Fibroblast of skin of right biceps (primary cell): ENCODE measurements at regions not wholly inside any gene's neighbourhood (a gene's known extent, or its start where the extent isn't known, plus 50 kb on each side); places are given as distances from the start of the nearest gene placed in this dataset.
"Not testable (repeated sequence)": the region's sequence is repeated elsewhere in the genome, so short reads cannot be mapped to it uniquely, and the experiment has no call there.

Source experiments
- DNase-seq: peaks from one replicate; pipeline ENCODE4 v3.0.0-alpha.2; 2013

DNA sequence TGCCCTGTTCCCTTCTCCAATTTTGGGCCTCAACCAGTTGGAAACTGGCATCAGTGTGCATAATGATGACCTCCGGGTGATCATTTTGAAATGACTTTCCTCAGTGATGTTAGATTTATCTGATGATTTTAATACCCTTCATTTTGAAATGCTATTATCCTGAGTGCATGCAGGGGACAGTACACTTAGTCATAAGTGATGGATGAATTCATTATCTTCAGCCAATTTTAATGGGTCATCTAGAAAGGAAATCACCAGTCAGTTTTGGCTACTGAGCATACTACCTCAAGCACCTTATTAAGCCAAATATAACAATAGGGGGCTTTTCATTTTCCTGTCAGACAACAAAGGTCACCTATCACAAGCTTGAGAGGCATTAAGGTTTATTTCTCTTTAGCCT, 118.5 kb upstream of the MIR17HG start:
- no peak for DNase-seq

DNA sequence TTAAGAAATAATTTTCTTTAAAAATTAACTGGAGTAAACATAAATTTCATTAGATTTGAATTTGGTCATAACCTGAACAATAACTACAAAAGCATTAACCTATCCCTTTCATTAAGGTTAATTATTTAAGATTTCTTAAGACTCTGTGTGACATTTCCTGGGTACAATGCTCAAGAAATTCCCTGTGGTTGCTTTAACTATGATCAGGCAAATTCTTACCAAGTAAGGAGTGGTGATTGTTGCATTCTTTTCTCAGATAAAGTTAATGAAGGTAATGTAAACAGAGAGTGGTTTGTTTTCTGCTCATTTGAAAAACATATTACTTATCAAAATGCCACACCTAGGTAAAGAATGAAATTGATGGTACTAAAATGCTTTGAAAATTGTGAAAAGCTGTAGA, 114.8 kb upstream of the MIR17HG start:
- DNase-seq: no peak

DNA sequence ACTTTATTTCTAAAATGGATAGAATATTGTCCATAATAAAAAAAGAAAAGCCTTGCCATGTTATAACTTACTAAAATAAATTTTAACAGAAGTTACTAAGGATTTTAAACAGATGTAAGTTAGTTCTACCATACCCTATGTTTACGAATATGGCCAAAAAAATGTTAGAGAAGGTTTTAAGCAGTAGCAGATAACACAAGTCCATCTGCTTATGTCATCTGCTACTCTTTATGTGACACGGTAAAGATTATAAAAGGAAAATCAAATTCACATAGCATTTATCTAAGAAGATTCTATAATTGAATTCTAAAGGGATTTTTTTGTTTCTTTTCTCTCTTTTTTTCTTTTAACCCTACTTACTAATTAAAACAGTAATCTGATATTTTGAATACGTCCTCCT, 114.2 kb upstream of the MIR17HG start:
- DNase-seq: no peak

DNA sequence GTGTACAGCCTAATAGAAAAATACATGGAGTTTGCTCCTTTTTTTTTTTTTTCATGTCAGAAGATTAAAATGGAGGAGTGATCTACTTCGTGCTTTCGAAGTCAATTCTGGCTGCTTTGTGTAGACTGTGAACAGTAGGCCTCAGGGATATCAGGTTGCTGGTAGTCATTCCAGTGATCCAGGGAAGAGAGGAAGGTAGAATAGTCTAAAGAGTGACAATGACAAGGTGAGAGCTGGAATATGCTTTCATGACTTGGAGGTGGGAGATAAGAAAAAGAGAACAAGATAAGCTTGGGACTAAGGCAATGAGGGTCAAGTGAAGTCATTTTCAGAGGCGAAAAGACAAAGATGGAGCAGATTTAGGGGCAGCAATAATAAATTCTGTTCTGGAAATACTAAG, 111.3 kb upstream of the MIR17HG start:
- no peak for DNase-seq

DNA sequence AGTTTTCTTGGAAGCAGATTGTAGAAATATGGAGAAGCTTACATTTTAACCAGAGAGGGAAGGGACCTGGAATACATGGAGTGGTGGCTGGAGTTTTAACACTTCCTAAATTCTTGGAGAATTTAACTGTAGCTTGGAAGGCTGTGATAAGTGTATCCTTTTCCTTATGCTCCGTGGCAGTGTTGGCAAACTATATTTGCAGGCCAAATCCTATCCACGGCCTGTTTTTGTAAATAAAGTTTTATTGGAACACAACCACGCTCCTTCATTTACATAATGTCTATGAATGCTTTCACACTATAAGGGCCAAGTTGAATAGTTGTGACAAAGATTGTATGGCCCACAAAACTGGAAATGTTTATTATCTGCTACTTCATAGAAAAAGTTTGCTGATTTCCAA, 110.6 kb upstream of the MIR17HG start:
- DNase-seq: no peak

DNA sequence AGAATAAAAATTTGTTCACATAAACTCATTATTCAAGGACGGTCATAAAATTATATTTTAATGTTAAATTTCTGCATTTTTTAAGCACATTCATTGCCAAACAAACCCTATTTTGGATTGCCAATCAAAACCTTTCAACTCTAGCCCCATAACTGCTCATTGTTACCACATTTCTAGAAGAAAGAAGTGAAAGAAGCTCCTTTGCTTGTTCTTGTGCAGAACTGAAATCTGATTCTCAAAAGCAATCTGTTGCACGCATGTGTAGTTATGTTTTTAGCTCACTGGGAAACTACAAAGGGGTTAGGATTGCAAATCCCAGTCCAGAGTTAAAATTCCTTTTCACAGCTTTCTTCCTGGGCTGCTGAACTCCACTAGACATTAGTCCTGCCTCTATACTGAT, 109.5 kb upstream of the MIR17HG start:
- no peak for DNase-seq

DNA sequence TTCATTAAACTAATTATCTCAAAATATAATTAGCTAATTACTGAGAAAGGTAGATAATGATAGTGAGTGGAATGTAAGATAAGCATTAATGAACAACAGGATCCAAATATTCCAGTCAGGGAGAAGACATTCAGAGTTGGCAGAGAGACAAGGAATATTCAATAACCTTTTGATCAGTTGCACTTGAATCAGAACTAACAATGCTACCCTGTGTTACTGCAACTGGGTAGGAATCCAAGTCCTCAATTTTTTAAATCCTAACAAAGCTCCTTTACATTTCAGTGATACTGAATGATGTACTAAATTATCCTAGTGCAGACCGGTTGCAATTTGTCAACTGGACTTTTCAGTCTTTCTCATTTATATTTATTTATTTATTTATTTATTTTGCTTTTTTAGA, 107.1 kb upstream of the MIR17HG start:
- DNase-seq: no peak

DNA sequence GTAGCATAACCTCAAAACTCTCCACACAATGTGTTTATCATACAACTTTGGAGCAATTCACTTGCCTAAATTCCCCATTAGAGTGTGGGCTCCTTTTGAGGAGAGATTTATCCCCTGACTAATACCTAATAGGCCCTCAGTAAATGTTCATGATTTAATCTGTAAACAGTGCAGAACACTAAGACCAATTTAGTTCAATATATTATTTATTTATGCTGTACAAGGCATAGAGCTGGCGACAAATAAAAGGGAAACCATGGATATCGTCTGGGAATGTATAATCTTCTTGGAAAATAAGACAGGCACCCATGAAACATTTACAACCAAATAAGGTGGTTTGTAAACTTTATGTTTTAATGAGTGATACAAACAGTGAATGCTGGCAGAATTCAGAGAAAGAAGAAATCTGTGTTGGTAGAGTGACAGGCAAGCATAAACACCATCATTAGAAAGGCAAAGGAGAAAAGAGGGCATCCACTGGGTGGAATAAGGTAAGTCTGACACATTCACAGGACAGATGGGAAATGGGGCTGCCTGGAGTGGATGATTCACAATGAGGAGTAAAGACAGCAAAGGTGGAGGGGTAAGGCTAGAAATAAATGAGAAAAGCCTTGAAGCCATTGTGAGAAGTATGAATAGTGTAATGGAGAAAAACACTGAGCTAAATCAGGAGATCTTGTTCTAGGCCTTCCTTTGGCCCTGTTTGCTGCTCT, 106.1 kb upstream of the MIR17HG start:
- DNase-seq: no peak

DNA sequence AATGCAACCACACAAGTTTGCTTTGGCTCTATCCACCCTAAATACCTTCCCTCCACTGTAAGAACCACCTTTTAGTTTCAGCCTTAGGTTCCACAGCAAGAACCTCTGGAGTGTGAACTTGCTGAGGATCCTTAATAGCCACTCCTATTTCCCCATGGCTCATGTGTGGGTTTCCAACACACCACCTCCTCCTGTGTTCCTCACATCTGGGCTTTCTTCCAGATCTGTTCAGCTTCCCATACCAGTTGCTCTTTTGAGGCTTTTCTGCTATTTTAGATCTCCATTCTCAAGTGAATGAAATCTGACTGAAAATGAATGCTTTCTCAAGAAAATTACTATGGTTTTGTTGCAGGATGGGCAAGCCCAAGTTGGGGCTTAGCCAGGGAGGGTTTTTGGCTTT, 104.8 kb upstream of the MIR17HG start:
- no peak for DNase-seq

DNA sequence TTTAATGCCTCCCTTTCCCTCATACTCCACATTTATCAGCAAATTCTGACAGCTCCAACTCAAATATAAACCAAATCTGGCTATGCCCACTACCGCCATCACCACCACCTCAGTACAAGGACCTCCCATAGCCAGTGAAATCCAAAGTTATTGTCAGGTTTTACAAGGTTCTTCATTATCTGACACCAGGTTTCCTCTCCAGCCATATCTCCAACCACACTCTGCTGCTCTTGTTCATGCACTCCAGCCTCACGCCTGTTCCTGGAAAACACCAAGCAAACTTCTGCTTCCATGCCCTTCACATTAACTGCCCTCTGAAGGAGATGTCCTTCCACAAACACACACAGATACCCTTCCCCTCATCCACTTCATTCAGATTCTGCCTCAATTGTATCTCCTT, 102.2 kb upstream of the MIR17HG start:
- no peak for DNase-seq

DNA sequence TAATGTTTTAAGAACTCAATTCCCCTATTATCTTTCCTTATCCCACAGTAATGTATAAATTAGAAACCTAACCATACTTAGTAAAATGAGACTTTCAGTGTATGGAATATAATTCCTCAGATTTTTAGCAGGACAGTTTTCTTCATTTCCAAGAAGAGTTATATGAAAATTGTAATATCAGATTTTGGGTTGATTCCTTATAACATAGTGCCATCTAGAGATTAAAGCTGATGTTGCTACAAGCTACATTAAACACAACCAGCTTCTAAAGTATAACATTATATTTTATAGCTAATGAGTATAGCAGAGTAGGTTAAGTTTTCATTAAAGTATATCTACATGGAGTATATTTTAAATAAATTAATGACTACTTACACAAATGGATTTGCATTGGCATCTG, 99.7 kb upstream of the MIR17HG start:
- DNase-seq: no peak

DNA sequence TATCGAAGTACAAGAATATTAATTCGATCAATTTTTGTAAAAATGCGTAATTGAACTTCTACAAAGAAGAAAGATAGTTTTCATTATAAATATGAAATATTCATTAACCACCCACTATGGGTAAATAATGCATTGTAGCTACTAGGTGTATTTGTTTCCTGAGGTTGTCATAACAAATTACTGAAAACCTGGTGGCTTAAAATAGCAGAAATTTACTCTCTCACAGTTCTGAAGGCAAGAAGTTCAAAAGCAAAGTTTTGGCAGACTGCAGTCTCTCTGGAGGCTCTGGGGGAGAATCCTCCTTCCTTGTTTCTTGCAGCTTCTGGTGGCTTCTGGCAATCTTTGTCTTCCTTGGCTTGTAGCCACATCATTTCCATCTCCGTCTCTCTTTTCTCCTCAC, 99.2 kb upstream of the MIR17HG start:
- no peak for DNase-seq

DNA sequence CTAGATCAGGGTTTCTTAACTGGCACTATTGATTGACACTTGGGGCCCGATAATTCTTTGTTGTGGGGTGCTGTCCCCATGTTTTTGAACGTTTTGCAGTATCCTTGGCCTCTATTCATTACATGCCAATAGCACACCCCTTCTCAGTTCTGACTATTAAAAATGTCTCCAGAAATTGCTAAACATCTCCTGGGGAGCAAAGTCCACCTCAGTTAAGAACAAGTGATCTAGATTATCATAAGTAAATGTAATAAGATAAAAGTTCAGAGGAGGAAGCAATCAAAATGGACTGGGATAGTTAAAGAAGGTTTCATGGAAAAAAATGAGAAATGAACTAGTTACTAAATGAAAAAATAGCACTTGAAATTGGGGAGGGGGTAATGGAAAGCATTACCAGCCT, 98.1 kb upstream of the MIR17HG start:
- no peak for DNase-seq

DNA sequence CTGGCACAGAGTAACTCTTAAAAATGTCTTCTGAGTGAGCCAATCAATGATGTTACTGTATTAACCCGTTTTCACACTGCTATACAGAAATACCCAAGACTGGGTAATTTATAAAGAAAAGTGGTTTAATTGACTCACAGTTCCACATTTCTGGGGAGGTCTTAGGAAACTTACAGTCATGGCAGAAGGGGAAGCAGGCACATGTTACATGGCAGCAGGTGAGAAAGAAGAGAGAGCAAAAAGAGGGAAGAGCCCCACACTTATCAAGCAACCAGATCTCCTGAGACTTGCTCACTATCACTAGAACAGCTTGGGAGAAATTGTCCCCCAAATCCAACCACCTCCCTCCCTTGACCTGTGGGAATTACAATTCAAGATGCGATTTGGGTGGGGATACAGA, 97.6 kb upstream of the MIR17HG start:
- DNase-seq: no peak

DNA sequence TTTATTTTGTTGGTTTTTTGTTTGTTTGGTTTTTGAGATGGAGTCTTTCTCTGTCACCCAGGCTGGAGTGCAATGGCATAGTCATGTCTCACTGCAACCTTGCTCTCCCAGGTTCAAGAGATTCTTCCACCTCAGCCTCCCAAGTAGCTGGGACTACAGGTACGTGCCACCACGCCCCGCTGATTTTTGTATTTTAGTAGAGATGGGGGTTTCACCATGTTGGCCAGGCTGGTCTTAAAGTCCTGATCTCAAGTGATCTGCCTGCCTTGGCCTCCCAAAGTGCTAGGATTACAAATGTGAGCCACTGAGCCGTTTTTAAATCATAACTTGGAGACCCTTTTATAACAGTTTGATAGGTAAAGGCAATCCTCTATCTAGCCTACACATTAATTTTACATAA, 95.9 kb upstream of the MIR17HG start:
- DNase-seq: not testable (repeated sequence)

DNA sequence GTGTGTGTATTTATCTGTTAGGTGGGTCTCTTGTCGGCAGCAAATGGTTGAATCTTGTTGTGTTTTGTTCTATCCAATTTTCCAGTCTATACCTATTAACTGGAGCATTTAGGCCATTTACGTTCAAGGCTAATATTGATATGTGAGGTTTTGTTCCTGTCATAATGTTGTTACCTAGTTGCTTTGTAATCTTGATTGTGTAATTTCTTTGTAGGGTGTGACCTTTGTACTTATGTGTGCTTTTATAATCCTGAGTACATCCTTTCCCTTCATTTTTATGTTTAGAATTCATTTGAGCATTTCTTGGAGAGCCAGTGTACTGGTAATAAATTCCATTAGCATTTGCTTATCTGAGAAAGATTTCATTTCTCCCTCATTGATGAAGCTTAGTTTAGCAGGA, 83.0 kb upstream of the MIR17HG start:
- DNase-seq: no peak

DNA sequence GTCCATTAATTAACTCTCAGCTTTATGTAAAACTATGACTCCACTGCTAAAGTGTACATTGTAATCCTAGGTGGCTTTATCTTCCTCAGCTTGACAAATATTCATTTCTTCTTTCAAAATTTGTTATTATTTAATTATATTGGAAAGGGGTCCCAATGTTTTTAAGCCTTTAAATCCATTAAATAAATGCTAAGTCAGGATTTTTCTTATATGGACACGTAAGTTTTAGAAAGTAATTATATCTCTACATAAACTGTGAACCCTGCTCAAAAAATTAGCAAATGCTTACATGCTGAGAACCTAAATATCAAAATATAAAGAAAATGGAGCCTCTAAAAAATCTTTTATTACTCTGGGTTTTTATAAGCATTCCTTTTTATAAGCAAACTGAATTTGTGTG, 78.2 kb upstream of the MIR17HG start:
- no peak for DNase-seq

DNA sequence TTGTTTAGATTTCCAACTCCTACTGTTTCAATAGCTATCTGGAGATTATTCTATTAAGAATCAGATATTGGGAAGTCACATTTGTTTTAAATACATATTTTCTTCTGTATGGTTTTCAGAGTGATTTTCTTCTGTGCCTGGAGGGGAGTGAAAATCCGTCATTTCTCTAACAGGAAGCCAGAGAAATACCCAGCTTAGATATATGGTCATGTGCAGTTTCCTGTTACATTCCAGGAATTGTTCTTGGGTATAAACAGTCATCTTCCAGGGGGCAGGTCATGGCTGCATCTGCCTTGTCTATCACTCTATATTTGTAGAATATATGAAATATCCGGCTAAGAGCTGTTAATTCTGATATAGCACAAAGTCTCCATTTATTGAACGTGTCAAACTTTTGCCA, 77.5 kb upstream of the MIR17HG start:
- DNase-seq: no peak

DNA sequence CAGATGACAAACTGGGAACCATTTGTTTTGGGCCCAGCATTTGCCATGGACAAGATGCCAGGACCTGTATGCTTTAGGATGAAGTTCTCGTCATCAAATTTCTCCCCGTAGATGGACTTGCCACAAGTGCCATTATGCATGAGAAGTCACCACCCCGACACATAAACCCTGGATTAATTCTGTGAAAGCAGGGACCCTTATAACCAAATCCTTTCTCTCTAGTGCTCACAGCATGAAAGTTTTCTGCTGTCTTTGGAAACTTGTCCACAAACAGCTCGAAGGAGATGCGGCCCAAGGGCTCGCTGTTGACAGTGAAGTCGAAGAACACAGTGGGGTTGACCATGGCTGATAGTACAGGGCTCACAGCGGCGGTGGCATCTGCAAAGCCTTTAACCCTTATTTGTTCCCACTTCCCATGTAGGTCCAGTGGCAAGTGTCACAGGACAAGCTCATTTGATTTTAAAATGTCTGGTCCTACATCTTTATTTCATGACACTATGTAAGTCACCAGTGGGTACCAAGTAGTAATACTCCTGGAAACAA, 75.2 kb upstream of the MIR17HG start:
- no peak for DNase-seq

DNA sequence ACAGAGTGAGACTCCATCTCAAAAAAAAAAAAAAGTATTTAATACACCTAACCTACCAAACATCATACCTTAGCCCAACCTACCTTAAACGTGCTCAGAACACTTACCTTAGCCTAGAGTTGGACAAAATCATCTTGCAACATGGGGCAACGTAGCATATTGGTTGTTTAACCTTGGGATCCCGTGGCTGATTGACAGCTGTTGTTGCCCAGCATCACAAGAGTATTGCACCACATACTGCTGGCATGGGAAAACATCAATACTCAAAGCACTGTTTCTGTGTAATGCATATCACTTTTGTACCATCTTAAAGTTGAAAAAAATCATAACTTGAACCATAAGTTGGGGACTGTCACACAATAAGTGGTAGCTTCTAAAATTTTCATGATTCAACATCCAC, 73.8 kb upstream of the MIR17HG start:
- no peak for DNase-seq

DNA sequence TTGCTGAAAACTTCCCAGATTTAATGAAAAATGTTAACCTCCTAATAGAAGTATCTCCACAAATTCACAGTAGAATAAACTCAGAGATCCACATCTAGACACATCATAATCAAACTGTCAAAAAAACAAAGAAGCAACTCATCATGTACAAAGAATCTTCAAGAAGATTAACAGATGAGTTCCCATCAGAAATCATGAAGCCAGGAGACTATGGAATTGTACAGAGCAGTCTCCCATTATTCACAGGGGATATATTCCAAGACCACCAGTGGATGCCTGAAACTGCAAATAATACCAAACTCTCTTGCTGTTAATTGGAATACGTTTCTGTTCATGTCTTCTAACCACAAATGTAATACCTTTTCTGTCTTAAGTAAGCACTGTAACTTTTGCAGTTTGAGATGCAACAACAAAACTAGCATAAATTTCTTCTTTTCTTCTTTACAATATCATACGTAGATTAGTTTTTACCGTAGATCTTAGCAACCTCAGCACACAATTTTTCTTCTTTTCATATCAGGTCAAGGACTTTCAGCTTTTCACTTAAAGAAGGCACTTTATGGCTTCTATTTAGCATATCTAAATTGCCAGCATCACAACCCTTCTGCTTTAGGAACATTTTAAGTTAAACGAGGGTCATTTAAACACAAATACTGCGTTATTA, 70.3 kb upstream of the MIR17HG start:
- no peak for DNase-seq

DNA sequence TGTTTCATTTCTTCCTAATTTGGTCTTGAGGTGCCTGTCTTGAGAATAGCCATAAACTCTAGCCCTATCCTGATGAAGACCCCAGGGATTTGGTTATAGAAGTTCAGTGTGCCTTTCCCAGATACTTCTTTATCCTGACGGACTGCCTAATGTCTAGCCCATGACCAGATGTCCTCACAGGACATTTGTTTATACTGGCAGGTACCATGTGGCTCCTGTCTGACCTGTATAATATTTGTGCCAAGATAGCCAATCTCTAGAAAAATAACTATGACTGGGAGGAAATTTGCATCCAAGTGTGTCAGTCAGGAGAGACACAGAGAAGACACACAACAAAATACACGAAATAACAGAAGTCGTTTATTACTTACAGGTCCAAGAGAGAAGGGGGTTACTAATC, 69.2 kb upstream of the MIR17HG start:
- DNase-seq: no peak

DNA sequence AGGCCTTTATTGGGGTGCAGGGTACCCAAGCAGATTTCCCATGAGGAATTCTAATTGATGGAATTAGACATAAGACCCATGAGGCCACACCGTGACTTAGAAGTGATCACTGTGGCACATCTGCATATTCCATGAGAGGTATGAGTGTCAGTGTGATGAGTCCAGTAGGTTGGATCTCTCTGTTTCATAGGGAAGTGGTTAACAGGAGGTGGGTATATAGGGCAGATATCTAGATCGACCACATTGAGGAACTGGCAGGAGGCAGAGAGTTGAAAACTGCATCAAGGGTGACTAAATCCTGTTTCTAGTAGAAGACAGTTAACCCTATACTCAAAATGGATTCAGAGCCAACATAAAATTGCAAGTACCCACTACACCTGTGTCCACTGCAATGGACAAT, 68.6 kb upstream of the MIR17HG start:
- no peak for DNase-seq

DNA sequence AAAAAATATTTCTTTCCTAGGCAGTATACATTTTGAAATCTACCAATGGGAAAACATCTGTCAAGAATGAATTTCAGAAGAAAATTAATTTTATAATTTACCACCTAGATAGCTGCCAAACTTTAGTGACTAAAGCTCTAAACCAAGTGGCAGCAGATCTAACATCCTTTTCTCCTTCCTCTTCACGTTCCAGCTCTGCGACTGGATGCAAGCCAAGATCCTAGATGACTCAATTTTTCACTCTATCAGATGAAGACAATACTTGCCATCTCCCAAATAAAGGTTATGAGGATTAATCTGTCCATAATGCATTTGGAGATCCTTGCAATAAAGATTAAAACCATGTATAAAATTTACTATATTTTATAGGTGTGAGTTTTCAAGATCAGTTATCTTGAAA, 66.7 kb upstream of the MIR17HG start:
- no peak for DNase-seq

DNA sequence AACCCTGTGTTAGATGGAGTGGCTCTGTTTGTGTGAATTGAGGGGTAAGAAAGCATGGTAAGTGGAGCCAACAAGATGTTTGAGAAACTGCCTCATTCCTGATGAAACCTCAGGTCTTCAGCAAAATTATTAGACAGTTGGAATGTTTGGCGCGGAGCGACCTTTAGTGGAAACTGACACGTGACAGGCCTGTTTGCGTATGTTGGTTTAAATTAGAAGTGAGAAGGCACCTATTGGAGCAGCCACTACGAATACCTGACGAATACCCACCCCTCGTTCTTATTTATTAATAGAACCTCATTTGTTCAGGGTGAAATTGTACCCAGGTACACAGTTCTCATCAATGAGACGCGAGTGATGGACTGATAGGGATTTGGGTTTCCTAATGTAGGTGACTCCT, 63.2 kb upstream of the MIR17HG start:
- no peak for DNase-seq
